SH-SY5Y (cell line): ENCODE measurements at regions not wholly inside any gene's neighbourhood (a gene's known extent, or its start where the extent isn't known, plus 50 kb on each side); places are given as distances from the start of the nearest gene placed in this dataset.

Experiments used
- GATA2 ChIP-seq: IDR thresholded peaks from 2 replicates; pipeline ENCODE4 v1.6.1; 2011; ENCODE audit warnings: mild to moderate bottlenecking, low read depth, low read length
- GATA3 ChIP-seq: IDR thresholded peaks from 2 replicates; pipeline ENCODE4 v1.6.1; 2011; ENCODE audit warnings: low read depth, mild to moderate bottlenecking, low read length, moderate library complexity

- no peak for TF ChIP-seq GATA3
- no peak for TF ChIP-seq GATA2
These were observed 298.4 kb upstream of the ANKRD50 start for GRCh38 chr4:125010796-125011503.
